ENCODE measurements at regions not wholly inside any gene's neighbourhood (a gene's known extent, or its start where the extent isn't known, plus 50 kb on each side); places are given as distances from the start of the nearest gene placed in this dataset.

DNA sequence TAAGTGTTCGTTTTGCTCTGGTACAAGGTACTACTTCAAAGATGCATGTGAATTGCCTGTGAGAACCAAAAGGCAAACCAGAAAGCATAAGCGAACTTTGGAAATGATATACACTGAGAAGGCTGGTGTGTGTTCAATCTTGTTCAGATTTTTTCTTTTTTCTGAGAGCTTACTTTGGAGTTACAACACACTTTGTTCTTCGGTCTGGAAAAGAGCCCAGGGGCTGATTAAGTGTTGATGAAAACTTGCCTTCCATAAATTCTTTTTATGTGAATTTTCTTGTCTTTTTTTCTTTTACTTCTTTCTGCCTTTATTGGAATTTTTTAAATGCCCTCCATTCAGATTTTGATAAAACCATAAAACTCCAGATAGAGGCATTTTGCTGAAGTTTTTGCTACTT lies 395.1 kb upstream of the SASH1 start:
- TF ChIP-seq, protein P1, sequence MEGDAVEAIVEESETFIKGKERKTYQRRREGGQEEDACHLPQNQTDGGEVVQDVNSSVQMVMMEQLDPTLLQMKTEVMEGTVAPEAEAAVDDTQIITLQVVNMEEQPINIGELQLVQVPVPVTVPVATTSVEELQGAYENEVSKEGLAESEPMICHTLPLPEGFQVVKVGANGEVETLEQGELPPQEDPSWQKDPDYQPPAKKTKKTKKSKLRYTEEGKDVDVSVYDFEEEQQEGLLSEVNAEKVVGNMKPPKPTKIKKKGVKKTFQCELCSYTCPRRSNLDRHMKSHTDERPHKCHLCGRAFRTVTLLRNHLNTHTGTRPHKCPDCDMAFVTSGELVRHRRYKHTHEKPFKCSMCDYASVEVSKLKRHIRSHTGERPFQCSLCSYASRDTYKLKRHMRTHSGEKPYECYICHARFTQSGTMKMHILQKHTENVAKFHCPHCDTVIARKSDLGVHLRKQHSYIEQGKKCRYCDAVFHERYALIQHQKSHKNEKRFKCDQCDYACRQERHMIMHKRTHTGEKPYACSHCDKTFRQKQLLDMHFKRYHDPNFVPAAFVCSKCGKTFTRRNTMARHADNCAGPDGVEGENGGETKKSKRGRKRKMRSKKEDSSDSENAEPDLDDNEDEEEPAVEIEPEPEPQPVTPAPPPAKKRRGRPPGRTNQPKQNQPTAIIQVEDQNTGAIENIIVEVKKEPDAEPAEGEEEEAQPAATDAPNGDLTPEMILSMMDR (IDR thresholded peaks at IDR 0.05), result no peak
- TF ChIP-seq POLR2A (IDR thresholded peaks at IDR 0.05), result no peak

All from body of pancreas (tissue), 4 donors.